Activated CD4-positive, alpha-beta T cell treated with anti-CD3 and anti-CD28 coated beads, Interleukin-2, amount 50 U/mL, for 16 hours (primary cell): ENCODE measurements at regions not wholly inside any gene's neighbourhood (a gene's known extent, or its start where the extent isn't known, plus 50 kb on each side); places are given as distances from the start of the nearest gene placed in this dataset.

ENCODE experiments used
- DNase-seq: peaks from one replicate; pipeline ENCODE4 v3.0.0-alpha.2; 2020

- DNase-seq: no peak
These were observed 88.3 kb upstream of the MSX1 start for GRCh38 chr4:4771160-4771559.

GRCh38 chr4:4770610-4771009, 88.9 kb upstream of the MSX1 start:
- no peak for DNase-seq

GRCh38 chr4:4766564-4766963, 92.9 kb upstream of the MSX1 start:
- no peak for DNase-seq

- DNase-seq: no peak
These were observed 93.7 kb upstream of the MSX1 start for GRCh38 chr4:4765811-4766210.

- DNase-seq: no peak
These were observed 94.9 kb upstream of the MSX1 start for GRCh38 chr4:4764558-4764905.

GRCh38 chr4:4763822-4764557, 95.5 kb upstream of the MSX1 start:
- no peak for DNase-seq

GRCh38 chr4:4762909-4763821, 96.3 kb upstream of the MSX1 start:
- DNase-seq: peak; percentile 89

- DNase-seq: no peak
These were observed 97.2 kb upstream of the MSX1 start for GRCh38 chr4:4762300-4762699.

- DNase-seq: no peak
These were observed 98.1 kb upstream of the MSX1 start for GRCh38 chr4:4761128-4761982.

GRCh38 chr4:4759883-4760282, 99.6 kb upstream of the MSX1 start:
- no peak for DNase-seq

GRCh38 chr4:4759232-4759631, 100.2 kb upstream of the MSX1 start:
- no peak for DNase-seq

- DNase-seq: peak; percentile 10
These were observed 100.8 kb upstream of the MSX1 start for GRCh38 chr4:4758681-4759080.

GRCh38 chr4:4755306-4755705, 104.2 kb upstream of the MSX1 start:
- DNase-seq: no peak

- no peak for DNase-seq
These were observed 104.8 kb upstream of the MSX1 start for GRCh38 chr4:4754641-4755040.

- DNase-seq: no peak
These were observed 105.8 kb upstream of the MSX1 start for GRCh38 chr4:4753643-4754042.

GRCh38 chr4:4752576-4753401, 106.7 kb upstream of the MSX1 start:
- no peak for DNase-seq

GRCh38 chr4:4752025-4752424, 107.4 kb upstream of the MSX1 start:
- DNase-seq: no peak

- DNase-seq: no peak
These were observed 109.3 kb upstream of the MSX1 start for GRCh38 chr4:4750187-4750586.

- no peak for DNase-seq
These were observed 110.3 kb upstream of the MSX1 start for GRCh38 chr4:4749137-4749536.

- DNase-seq: no peak
These were observed 113.0 kb upstream of the MSX1 start for GRCh38 chr4:4746444-4746843.

- DNase-seq: no peak
These were observed 119.4 kb upstream of the MSX1 start for GRCh38 chr4:4740071-4740470.

GRCh38 chr4:4735870-4736269, 123.6 kb upstream of the MSX1 start:
- DNase-seq: no peak
